ENCODE measurements at regions not wholly inside any gene's neighbourhood (a gene's known extent, or its start where the extent isn't known, plus 50 kb on each side); places are given as distances from the start of the nearest gene placed in this dataset.
"Not testable (repeated sequence)": the region's sequence is repeated elsewhere in the genome, so short reads cannot be mapped to it uniquely, and the experiment has no call there.

DNA sequence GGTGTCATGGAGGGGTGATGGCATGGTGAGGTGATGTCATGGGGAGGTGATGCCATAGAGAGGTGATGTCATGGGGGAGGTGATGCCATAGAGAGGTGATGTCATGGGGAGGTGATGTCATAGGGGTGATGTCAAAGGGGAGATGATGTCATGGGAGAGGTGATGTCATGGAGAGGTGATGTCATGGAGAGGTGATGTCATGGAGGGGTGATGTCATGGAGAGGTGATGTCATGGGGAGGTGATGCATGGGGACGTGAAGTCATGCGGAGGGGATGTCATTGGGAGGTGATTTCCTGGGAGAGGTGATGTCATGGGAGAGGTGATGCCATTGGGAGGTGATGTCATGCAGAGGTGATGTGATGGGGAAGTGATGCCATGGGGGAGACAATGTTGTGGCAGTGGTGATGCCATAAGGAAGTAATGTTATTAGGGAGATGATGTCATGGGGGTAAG is 92.1 kb upstream of the C1orf174 start:
- DNase-seq (ENCODE audit: low spot score): no peak

DNA sequence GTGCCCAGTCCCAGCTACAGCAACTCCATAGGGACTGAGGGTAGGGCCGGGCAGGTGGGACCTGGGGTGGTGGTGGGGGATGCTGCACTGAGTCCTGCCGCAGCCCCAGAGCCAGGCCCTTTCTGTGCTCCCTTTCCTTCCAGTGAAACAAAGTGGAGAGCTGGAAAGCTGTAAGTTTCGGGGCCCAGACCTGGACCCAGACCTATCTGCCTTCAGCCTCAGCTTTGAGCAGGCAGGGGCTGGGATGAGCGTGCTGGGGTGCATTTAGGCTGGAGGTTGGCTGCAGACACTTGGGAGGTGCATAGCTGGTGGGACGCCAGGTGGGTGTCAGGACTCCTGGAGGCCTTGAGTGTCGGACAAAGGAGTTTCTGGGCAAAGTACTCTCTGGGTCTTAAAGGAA is 92.7 kb upstream of the C1orf174 start:
- no peak for DNase-seq (ENCODE audit: low spot score)

DNA sequence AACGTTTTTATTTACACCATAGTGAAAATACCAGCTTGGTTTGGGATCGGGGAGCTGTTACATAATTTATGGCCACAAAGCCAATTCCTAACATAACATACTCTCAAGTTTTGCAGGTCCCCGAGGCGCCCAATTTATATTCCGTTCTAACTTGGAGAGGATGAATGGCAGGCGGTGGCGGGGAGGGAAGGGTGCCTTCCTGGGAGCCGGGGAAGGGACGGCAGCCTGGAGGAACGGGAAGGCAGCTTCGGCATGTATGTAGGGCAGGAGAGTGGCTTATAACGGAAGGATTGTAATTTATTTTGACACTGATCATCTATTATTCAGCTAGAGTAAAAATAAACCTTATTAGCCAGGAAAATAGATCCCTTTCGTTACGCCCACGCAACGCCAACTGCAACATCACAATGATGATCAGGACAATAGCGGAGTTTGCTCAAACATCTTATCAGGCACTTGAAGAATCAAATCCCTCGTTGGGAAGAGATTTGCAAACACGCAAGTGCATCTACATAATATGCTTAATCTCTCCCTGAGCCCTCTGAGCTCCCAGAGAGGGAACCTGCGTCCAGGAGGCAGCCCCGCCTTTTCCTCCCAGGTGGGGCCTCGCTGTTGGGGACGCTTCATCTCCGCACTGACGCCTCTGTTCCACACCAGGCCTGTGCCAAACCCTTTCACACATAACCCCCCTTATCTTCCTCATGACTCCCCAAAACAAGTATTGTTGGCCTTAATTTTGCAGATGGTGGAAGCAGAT is 93.7 kb upstream of the C1orf174 start:
- no peak for DNase-seq (ENCODE audit: low spot score)

DNA sequence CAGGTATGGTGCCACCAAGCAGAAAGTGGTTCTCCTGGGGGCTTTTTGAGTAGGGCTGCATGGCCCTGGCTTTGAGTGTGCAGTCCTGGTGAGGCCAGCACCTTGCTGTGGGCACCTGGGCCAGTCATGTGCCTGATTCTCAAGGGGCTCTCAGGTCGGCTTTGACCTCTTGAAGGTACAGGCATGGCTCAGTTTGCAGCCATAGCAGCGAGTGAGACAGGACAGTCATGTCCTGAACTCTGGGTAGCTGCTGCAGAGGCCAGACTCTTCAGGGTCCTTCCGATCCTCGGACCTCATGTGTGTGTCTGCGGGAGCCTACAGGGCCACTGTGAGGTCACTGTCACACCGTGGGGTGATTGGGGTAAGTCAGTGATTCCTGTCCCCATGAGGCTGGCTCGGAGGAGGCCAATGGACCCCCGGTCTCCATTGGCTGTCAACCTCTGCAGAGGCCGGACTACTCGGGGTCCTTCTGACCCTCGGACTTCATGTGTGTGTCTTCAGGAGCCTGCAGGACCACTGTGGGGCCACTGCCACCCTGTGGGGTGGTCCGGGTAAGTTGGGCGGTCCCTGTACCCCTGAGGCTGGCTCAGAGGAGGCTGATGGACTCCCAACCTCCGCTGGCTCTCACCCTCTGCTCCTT is 95.2 kb upstream of the C1orf174 start:
- no peak for DNase-seq (ENCODE audit: low spot score)

DNA sequence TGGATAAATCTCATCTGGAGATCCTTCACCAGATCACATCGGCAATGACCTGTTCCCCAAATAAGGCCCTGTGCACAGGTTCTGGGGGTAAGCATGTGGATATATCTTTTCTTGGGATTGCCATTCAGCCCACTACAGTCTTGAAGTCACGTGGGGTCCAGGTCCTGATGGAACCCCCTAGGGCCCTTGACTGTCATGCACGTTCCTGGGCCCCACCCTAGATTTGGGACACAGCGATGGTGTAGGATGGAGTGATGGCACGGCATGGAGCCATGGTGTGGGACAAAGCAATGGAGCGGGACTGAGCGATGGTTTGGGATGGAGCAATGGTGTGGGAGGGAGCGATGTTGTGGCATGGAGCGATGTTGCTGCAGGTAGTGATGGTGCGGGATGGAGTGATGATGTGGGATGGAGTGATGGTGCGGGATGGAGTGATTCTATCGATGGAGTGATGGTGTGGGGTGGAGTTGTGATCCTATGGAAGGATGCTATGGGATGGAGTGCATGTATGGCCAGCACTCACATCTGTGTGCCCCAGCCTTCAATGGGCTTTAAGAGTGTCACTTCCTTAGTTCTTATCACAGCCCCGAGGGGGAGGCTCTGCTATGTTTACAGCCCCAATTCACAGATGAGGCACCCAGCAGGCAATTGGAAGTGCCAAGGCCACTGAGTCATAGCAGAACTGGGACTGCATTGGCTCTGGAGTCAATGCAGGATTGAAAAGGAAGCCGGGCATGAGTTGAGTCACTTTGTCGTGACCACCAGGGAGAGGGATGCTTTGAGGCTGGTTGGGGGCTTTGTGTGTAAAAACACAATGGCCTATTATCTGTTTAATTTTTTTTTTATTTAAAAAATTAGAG is 97.0 kb upstream of the C1orf174 start:
- DNase-seq (ENCODE audit: low spot score): no peak

DNA sequence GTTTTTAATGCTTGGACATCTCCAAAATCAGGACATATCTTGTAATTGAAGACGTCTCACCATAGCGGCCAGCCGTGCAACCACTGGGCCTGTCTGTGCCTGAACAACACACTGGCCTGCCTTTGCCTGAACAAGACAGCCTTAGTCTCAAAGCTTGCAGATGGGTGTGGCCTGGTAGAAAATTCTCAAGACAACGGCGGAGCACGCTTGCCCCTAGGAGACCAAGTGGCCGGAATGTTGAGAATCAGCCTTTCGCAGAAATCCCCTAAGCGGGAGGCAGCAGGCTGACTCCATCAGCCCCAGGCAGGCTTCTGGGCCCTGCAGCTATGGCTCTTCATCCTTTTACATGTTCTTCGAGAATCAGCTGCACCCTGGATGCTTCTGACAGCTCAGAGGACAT is 98.0 kb upstream of the C1orf174 start:
- no peak for DNase-seq (ENCODE audit: low spot score)

DNA sequence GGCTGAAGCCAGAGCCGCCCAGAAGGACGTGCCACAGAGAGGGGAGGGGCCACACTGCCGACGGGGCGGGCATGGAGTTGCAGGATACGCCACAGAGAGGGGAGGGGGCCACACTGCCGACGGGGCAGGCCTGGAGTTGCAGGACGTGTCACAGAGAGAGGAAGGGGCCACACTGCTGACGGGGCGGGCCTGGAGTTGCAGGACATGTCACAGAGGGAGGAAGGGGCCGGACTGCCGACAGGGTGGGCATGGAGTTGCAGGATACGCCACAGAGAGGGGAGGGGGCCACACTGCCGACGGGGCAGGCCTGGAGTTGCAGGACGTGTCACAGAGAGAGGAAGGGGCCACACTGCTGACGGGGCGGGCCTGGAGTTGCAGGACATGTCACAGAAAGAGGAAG is 99.4 kb upstream of the C1orf174 start:
- DNase-seq (ENCODE audit: low spot score): not testable (repeated sequence)

DNA sequence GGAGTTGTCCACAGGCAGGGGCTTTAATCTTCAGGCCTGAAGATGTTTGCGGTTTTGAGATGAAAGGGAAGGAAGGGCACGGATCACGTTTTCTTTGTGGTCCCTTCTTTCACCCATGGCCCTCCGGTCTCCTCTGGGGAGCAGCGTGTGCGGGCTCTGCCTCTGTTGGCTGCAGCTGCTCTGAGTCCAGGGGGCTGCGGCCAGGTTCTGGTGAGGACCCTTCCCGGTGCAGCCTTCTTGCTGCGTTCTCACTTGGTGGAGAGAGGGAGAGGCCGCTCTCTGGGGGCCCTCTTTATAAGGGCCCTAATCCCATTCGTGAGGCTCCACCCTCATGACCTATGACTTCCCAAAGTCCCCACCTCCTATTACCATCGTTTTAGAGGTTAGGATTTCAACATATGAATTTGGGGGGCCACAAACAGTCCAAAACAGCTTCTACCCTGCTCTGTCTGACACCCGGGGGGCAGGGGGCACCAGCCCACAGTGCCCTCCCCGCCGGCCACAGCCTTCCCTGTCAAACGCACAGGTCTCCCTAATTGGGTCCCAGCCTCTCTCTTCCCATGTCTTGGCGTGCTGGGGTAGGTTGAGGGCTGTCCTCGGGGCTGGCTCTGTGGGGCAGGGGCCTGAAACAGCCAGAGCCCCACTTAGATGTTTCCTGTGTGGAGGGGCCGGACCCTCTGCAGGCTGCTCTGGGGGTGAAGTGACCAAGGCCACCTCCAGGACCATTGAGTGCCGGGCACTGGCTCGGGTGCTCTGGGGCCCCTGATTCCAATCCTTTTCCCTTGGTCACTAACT is 100.1 kb upstream of the C1orf174 start:
- DNase-seq (ENCODE audit: low spot score): no peak

DNA sequence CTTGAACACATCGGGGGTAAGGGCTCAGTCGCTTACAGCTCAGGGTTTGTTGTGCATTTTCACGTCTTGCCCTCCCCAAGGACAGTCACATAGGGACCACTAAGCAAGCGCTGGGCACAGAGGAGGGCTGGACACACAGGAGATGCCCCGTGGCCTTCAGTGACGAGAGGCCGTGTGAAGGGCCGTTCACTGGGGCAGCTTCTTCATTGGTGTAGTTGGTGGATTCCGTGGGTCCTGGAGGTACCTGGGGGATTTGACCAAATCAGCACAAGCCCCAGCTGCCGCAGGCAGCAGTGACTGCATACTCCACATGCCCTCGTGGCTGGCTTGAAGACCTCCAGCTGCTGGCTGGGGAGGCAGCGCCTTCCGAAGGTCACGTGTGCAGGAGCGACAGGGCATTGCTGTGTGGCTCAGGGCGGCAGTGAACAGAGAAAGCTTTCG is 100.8 kb upstream of the C1orf174 start:
- no peak for DNase-seq (ENCODE audit: low spot score)

DNA sequence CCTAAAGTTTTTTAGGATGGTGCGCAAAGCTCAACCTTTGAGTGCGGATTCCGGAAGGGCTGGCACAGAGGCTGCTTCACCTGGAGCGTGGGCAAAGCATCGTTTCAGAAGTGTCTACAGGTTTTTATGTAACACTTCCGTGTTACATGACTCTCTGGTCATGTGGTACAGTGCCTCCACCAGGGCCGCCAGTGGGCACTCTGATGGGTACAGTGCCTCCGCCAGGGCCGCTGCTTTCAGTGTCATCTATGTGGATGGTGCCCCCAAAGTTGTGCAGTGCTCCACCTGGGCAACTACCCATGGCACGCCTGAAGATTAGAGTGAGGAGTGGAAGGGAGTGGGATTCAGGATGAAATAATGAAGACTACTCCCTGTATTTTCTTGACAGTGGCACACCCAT is 101.4 kb upstream of the C1orf174 start:
- DNase-seq (ENCODE audit: low spot score): no peak

DNA sequence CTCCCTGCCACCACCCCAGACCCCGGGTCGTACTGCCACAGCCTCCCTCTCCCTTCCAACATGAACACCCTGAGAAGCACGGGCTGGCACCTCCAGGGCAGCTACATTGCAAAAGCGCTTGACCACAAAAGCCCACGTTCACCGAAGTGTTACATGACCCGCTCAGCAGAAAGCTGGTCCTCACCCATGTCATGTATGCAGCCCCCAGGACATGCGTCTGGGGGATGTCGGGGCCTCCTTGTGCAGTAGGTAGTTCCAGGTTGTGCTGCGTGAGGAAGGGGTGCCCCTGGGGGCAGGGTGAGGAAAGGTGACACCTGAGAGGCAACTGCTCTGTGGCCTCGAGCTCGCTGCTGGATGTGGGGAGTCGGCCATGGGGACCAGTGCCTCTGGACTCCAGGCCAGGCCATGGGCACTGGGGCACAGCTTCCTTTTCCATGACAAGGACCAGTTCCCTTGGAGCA is 102.0 kb upstream of the C1orf174 start:
- DNase-seq (ENCODE audit: low spot score): no peak

DNA sequence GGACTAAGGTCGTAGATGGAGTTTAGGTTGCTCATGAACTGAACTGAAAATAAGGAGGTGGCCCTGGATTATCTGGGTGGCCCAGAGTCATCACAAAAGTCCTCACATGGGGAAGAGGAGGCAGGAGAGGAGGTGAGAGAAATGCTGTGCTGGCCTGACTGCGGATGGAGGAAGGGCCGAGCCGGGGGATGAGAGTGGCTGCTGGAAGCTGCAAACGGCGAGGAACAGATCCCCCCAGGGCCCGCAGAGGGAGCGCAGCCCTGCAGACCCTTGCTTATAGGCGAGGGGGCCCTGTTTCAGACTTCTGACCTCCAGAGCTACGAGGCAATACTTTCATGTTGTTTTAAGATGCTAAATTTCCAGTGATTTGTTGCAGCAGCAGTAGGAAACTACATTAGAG is 102.7 kb upstream of the C1orf174 start:
- DNase-seq (ENCODE audit: low spot score): no peak

DNA sequence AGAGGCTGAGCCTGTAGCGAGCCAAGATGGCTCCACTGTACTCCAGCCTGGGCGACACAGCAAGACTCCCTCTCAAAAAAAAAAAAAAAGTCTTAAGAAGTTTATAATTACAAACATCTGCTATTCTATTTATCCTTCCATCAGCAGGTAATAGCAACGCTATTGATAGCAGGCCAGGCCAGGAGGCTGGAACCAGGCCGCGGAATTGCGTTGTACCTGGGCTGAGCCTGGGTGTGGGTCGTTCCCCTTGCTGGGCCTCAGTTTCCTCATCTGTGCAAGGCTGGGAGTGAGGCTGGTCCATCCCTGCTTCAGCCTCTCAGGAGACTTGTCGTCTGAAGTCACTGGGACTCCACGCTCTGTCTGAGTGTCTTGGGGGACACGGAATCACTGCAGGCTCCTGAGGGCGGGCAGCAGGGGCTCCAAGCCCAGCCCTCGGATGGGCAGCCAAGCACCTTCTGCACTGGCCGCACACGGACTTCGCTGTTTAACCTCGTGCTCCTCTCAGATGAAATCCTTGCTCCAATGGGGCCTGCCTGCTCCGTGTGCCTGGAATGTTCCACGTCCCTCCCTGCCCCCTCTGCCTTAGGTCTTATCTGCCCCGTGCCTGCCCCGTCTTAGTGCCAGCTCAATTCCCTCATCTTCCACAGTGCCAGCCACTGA is 103.9 kb upstream of the C1orf174 start:
- no peak for DNase-seq (ENCODE audit: low spot score)

DNA sequence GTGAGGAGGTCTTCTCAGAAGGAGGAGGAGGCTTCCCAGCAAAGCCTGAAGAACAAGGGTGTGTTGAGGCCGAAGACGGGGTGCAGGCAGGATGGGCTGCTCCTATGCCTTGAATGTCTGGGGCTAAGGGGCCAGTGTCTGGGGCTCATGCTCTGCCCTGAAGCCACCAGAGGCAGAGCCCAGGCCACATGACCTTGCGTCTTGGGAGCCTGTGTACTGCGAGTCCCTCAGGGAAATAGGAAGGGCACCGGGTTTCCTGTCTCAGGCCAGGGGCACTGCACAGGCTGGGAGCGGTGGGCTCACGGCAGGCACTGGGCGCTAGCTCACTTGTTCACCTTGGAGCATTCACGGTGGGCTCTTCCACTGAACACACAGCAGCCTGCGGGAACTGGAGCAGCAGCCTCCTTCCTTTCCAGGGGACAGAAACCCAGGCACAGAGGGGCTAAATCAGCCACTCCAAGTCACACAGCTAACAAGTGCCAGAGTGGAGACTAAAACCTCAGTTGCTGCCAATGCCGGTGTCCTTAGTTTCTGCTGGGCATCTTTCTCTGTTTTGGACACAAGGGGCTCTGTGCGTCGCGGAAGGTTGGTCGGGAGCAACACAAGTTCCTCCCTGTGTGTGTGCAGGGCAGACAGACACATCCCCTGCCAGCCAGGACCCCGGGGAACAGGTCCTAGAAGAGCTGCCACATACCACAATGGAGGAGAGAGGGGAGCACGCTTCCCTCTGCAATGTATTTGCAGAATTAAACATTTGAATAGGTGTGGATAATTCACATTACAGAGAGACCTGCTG is 104.8 kb upstream of the C1orf174 start:
- no peak for DNase-seq (ENCODE audit: low spot score)

DNA sequence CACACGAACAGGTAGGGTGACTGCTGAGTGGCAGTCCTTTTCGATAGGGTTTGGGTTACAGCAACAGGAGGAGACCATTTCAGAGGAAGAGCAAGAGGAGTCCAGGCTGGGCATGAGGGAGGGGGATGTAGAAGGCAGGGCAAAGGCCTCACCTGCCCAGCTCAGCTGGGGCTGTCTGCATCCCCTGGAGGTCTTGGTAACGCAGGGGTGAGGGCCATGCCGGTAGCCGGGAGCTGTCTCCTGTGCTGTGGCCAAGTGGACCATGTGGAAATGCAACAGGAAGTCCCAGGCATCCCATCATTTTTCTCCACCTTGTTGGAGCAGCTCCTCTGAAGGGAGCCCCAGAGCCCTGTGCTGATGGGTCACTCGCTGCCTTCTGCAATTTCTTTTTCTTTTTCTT is 105.4 kb upstream of the C1orf174 start:
- no peak for DNase-seq (ENCODE audit: low spot score)

DNA sequence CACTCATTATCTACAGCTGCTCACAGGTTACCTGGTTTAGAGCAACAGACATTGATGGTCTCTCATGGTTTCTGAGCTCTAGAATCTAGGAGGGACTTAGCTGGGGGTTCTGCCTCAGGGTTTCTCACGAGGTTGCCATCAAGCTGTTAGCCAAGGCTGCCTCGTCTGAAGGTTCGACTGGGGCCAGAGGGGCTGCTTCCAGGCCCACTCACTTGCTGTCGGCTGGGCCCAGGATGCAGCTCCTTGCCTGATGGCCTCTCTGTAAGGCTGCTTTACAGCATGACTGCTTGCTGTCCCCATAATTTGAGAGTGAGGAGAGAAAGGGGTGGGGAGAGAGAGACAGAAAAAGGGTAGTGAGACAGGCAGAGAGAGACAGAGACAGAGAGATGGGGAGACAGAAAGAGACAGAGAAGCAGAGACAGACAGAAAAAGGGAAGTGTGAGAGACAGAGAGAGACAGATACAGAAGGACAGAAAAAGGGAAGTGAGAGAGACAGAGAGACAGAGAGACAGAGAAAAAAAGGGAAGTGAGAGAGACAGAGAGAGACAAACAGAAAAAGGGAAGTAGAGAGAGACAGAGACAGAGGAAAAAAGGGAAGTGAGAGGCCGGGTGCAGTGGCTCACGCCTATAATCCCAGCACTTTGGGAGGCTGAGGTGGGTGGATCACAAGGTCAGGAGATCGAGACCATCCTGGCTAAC is 106.8 kb upstream of the C1orf174 start:
- DNase-seq (ENCODE audit: low spot score): no peak

DNA sequence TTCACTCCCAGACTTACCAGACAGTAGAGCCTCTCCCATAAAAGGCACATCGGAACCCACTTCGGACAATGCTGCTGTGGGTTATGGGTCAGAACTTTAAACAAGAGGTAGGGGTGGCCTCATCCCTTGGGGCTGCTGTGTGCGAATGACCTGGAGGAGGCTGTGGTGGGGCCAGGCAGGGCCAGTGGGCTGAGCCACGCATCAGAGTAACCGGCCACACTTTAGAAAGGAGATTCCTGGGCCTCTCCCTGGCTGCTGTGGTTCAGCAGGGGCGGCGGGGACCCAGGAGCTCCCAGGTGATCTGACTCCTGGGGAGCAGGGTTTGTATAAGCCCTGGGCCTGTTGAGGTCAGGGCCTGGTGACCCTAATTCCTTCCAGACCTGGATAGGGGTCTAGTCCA is 110.2 kb upstream of the C1orf174 start:
- DNase-seq (ENCODE audit: low spot score): no peak

DNA sequence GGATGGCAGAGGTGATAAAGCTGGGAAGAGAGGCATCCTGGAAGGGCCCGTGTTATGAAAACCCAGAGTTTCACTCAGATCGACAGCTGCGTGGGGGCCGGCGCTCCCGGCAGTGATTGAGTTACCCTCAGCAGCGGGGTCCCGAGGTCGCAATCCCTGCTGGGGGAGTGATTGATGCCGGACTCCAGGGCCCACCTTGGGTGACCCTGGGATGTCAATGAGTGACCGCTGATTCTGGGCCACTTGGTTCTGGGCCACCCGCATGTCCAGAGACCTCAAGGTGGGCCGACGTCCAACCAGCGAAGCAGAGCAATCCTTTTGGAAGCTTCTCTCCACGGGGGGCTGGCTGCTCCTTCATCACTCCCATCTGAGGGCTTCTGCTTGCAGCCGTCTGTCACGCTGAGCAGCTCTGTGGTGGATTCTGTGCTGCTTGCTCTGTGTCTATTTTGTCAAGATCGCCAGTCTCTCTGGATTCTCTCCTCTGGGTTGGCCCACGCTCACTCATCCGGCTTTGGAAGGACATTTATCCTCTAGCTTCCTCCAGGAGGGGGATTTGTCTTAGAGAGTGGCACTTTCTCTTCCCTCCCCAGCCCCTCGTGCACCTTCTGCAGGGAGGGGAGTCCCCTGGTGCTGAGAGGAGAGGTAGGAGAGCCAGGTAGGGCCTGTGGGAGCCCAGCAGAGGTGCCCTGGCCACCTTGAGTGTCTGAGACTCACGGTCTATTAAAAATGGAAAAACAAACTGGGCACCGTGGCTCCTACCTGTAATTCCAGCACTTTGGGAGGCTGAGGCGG is 110.9 kb upstream of the C1orf174 start:
- DNase-seq (ENCODE audit: low spot score): no peak

Data from HuH-7.5 (cell line).